Hepatocyte (in vitro differentiated cells): ENCODE measurements at regions not wholly inside any gene's neighbourhood (a gene's known extent, or its start where the extent isn't known, plus 50 kb on each side); places are given as distances from the start of the nearest gene placed in this dataset.

Source experiments
- EZH2 ChIP-seq: fragments of 200-600 bp; sonication (generic); IDR thresholded peaks from 2 replicates; pipeline ENCODE4 v1.6.1; 2016; ENCODE audit warnings: antibody characterized with exemption, mild to moderate bottlenecking, borderline replicate concordance
- EZH2phosphoT487 ChIP-seq: fragments of 200-600 bp; sonication (generic); IDR thresholded peaks from one replicate; pipeline ENCODE4 v1.6.1; 2018; ENCODE audit warnings: antibody characterized with exemption, mild to moderate bottlenecking, low read depth, moderate library complexity; ENCODE audit not compliant: unreplicated experiment, severe bottlenecking
- TF ChIP-seq, protein P1 (sequence below): fragments of 200-600 bp; sonication (generic); IDR thresholded peaks from 2 replicates; pipeline ENCODE4 v1.5.1; 2016; ENCODE audit warnings: antibody characterized with exemption, mild to moderate bottlenecking; ENCODE audit not compliant: poor library complexity

DNA sequence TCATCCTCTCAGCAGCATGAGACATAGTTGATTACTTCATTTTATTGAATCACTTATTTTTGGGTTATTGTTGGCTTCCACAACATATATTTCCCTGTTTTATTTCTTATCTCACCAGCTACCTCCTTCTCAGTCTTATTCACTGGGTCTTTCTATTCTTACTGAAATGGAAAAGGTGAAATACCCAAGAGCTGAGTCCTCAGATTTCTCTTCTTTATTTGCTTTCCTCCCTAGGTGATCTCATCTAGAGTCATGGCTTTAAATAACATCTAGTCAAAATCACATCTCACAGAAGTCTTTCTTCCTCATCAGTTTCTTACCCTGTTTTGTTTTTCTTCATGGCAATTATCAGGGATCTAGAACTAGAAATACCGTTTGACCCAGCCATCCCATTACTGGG is 105.0 kb upstream of the RBBP8 start:
- TF ChIP-seq, protein P1, sequence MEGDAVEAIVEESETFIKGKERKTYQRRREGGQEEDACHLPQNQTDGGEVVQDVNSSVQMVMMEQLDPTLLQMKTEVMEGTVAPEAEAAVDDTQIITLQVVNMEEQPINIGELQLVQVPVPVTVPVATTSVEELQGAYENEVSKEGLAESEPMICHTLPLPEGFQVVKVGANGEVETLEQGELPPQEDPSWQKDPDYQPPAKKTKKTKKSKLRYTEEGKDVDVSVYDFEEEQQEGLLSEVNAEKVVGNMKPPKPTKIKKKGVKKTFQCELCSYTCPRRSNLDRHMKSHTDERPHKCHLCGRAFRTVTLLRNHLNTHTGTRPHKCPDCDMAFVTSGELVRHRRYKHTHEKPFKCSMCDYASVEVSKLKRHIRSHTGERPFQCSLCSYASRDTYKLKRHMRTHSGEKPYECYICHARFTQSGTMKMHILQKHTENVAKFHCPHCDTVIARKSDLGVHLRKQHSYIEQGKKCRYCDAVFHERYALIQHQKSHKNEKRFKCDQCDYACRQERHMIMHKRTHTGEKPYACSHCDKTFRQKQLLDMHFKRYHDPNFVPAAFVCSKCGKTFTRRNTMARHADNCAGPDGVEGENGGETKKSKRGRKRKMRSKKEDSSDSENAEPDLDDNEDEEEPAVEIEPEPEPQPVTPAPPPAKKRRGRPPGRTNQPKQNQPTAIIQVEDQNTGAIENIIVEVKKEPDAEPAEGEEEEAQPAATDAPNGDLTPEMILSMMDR, result no peak
- TF ChIP-seq EZH2 (no peak), EZH2phosphoT487 (no peak)
